GM18951 (cell line): ENCODE measurements at regions not wholly inside any gene's neighbourhood (a gene's known extent, or its start where the extent isn't known, plus 50 kb on each side); places are given as distances from the start of the nearest gene placed in this dataset.

ENCODE experiments used
- POLR2A ChIP-seq: IDR thresholded peaks from 4 replicates; pipeline ENCODE4 v1.6.1; 2011; ENCODE audit warnings: mild to moderate bottlenecking; ENCODE audit not compliant: insufficient read length, insufficient read depth; ENCODE audit errors: extremely low read depth
- in situ Hi-C: fragments of 300-500 bp; cut with MboI; formaldehyde crosslinking; loops from one replicate; pipeline ENCODE4 v1.12.0; 2022; ENCODE audit warnings: low sequenced_read_pairs, mixed read lengths, inconsistent platforms; ENCODE audit not compliant: unreplicated experiment

- in situ Hi-C loops, result no loop called here
- TF ChIP-seq POLR2A, result no peak
Measured at GRCh38 chr4:106869551-106869950, 166.6 kb downstream of the DKK2 start.

- in situ Hi-C loops, result no loop called here
- no peak for TF ChIP-seq POLR2A
Measured at GRCh38 chr4:106868381-106869035, 167.6 kb downstream of the DKK2 start.

- no peak for TF ChIP-seq POLR2A
- in situ Hi-C loops, result no loop called here
Measured at GRCh38 chr4:106864231-106864630, 171.9 kb downstream of the DKK2 start.

GRCh38 chr4:106854569-106855351 is 181.4 kb downstream of the DKK2 start:
- in situ Hi-C loops, result no loop called here
- TF ChIP-seq POLR2A, result no peak

- no peak for TF ChIP-seq POLR2A
- in situ Hi-C loops, result no loop called here
Measured at GRCh38 chr4:106852426-106852825, 183.7 kb downstream of the DKK2 start.

- TF ChIP-seq POLR2A, result no peak
- in situ Hi-C loops, result no loop called here
Measured at GRCh38 chr4:106851726-106852125, 184.4 kb downstream of the DKK2 start.

GRCh38 chr4:106850691-106851090 is 185.4 kb downstream of the DKK2 start:
- no peak for TF ChIP-seq POLR2A
- in situ Hi-C loops, result no loop called here

GRCh38 chr4:106835919-106836318 is 200.2 kb downstream of the DKK2 start:
- in situ Hi-C loops, result no loop called here
- no peak for TF ChIP-seq POLR2A

GRCh38 chr4:106830879-106831278 is 205.2 kb downstream of the DKK2 start:
- in situ Hi-C loops, result no loop called here
- no peak for TF ChIP-seq POLR2A

GRCh38 chr4:106818764-106819163 is 217.3 kb downstream of the DKK2 start:
- in situ Hi-C loops, result no loop called here
- TF ChIP-seq POLR2A, result no peak

- no peak for TF ChIP-seq POLR2A
- in situ Hi-C loops, result no loop called here
Measured at GRCh38 chr4:106816496-106816895, 219.6 kb downstream of the DKK2 start.

- in situ Hi-C loops, result no loop called here
- no peak for TF ChIP-seq POLR2A
Measured at GRCh38 chr4:106810122-106810521, 226.0 kb downstream of the DKK2 start.

GRCh38 chr4:106809076-106809475 is 227.0 kb downstream of the DKK2 start:
- in situ Hi-C loops, result no loop called here
- no peak for TF ChIP-seq POLR2A

- in situ Hi-C loops, result no loop called here
- TF ChIP-seq POLR2A, result no peak
Measured at GRCh38 chr4:106806158-106806797, 229.8 kb downstream of the DKK2 start.
